GM12892 (cell line): ENCODE measurements at regions not wholly inside any gene's neighbourhood (a gene's known extent, or its start where the extent isn't known, plus 50 kb on each side); places are given as distances from the start of the nearest gene placed in this dataset.

Source experiments
- DNase-seq: peaks from one replicate; pipeline ENCODE4 v3.0.0; 2011; ENCODE audit not compliant: insufficient read length
- FAIRE-seq: peaks from 2 replicates; lab custom pipeline; 2011; peaks lifted over from hg19 to GRCh38; lab: Jason Lieb, UNC
- POLR2A ChIP-seq: IDR thresholded peaks from 2 replicates; pipeline ENCODE4 v1.6.1; 2011; ENCODE audit warnings: low read depth, low read length, control low read depth
- POLR2AphosphoS5 ChIP-seq: IDR thresholded peaks from 2 replicates; pipeline ENCODE4 v1.6.1; 2011; ENCODE audit warnings: low read depth, low read length, control low read depth
- TAF1 ChIP-seq: IDR thresholded peaks from 2 replicates; pipeline ENCODE4 v1.6.1; 2011; ENCODE audit warnings: low read depth, mild to moderate bottlenecking, control low read depth, low read length, borderline replicate concordance

GRCh38 chr11:42598341-42598740 lies 713.5 kb upstream of the API5 start:
- FAIRE-seq: no peak
- no peak for TF ChIP-seq POLR2A
- TF ChIP-seq TAF1: no peak
- TF ChIP-seq POLR2AphosphoS5: no peak
- DNase-seq: no peak

- DNase-seq: no peak
- no peak for FAIRE-seq
- no peak for TF ChIP-seq POLR2AphosphoS5
- TF ChIP-seq POLR2A: no peak
- TF ChIP-seq TAF1: no peak
Observed at GRCh38 chr11:42620796-42621195, 691.0 kb upstream of the API5 start.

DNA sequence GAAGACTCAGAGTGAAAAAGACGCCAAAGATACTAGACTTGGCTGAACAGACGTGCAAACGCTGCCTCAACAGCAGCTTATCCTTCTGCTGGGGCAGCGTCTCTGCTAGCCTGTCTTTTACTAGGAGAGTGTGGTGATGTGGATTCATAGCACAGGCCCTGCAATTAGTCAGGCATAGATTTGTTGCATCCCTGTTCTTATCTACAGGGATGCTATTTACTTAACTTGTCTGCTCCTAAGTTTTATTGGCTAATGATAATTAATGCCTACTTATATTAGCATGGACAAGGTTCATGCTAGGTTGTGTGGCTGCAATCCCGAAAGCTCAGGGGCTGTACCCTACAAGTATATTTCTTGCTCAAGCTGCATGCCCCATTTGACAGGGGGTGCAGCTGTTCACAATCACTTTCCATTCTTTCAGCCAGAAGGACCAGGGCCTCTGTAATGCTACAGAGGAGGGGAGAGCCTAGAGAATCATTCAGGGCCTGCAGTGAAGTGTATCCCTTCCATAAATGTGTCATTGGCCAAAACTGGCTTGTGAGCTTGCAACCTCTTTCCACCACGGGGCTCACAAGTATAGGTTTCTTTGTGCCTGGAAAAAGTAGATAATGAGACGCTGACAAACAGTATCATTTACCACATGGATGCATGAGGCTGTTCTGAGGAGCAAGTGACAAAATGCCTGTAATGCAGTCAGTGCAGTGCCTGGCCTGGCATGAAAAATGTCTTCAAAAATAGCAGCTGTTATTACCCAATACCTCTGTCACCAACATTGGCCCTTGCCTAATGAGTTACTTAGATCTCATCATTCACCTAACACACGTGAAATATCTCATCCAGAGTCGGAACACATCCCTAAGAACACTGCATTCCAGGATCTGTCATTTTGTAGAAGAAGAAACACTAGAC lies 685.8 kb upstream of the API5 start:
- DNase-seq: no peak
- TF ChIP-seq POLR2A (no peak), POLR2AphosphoS5 (no peak), TAF1 (no peak)
- FAIRE-seq: no peak

- no peak for FAIRE-seq
- TF ChIP-seq TAF1 (no peak), POLR2A (no peak), POLR2AphosphoS5 (no peak)
Observed at GRCh38 chr11:42631220-42631843, 680.5 kb upstream of the API5 start.

GRCh38 chr11:42646959-42647358 lies 664.8 kb upstream of the API5 start:
- FAIRE-seq: no peak
- no peak for DNase-seq
- TF ChIP-seq POLR2A (no peak), POLR2AphosphoS5 (no peak), TAF1 (no peak)

More at GRCh38 chr11:42631220-42631843, 680.5 kb upstream of the API5 start:
- DNase-seq: no peak

- no peak for TF ChIP-seq POLR2AphosphoS5
- no peak for TF ChIP-seq TAF1
- no peak for TF ChIP-seq POLR2A
- peak; percentile 30 for FAIRE-seq
- no peak for DNase-seq
Observed at GRCh38 chr11:42647993-42648392, 663.8 kb upstream of the API5 start.

DNA sequence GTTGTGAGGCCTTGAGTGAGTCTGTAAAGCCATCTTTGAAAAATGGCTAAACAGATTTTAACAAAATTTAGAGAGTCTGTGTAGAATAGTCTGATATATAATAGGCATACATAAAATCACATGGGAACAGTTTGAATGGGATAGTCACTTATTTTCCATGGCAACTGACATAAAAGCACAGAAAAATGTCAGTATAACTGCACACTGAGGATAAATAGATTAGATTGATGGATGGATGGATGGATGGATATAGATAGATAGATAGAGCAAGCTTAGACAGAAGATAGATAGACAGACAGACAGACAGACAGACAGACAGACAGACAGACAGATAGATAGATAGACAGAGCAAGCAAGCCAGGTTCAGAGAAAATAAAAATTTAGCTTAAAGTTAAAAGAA lies 660.2 kb upstream of the API5 start:
- TF ChIP-seq POLR2AphosphoS5 (no peak), POLR2A (no peak), TAF1 (no peak)
- DNase-seq (no peak), FAIRE-seq (no peak)

DNA sequence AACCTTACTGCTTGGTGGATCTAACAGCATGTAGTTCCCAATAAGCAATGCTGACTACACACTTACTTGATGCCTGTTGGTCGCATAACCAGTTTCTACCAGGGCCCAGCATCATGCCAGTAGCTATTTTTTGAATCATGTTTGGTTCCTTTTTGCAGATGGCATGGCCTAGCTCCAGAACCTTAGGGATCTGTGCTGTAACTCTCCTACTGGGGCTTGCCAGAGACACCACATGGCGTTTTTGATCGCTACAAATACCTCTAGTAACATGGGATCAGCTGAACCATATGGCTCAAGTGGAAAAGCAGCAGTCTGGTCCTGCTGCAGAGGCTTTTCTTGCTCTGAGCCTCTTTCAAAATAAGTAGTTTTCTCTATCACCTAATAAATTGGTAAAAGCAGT lies 654.6 kb upstream of the API5 start:
- FAIRE-seq (no peak), DNase-seq (no peak)
- TF ChIP-seq POLR2AphosphoS5: no peak
- no peak for TF ChIP-seq TAF1
- TF ChIP-seq POLR2A: no peak

GRCh38 chr11:42661942-42662341 lies 649.9 kb upstream of the API5 start:
- TF ChIP-seq TAF1 (no peak), POLR2AphosphoS5 (no peak), POLR2A (no peak)
- FAIRE-seq (no peak), DNase-seq (no peak)

- no peak for DNase-seq
- TF ChIP-seq POLR2AphosphoS5 (no peak), TAF1 (no peak), POLR2A (no peak)
- FAIRE-seq: no peak
Observed at GRCh38 chr11:42669248-42669976, 642.4 kb upstream of the API5 start.

GRCh38 chr11:42674436-42674835 lies 637.4 kb upstream of the API5 start:
- FAIRE-seq (no peak), DNase-seq (no peak)
- TF ChIP-seq POLR2A (no peak), TAF1 (no peak), POLR2AphosphoS5 (no peak)
